ENCODE measurements at regions not wholly inside any gene's neighbourhood (a gene's known extent, or its start where the extent isn't known, plus 50 kb on each side); places are given as distances from the start of the nearest gene placed in this dataset.
"Not testable (repeated sequence)": the region's sequence is repeated elsewhere in the genome, so short reads cannot be mapped to it uniquely, and the experiment has no call there.

DNA sequence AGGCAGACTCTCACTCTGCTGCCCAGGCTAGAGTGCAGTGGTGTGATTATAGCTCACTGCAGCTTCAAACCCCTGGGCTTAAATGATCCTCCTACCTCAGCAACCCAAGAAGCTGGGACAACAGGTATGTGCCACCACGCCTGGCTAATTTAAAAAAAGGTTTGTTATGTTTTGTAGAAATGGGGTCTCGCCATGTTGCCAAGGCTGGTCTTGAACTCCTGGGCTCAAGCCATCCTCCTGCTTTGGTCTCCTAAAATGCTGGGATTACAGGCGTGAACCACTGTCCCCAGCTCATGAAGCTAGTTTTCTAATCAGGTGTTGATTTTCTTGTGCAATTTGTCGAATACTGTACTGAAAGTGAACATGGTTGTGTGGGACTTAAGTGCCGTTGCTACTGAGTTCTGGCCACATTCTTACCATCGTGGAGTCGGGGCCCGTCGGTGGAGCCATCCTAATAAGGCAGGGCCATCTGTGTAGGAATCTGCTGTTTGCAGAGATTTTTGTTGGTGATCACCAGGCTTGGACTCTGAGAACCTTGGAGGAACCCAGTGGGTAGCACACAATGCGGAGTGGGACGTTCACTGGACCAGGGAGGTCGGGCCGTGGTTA lies 193.2 kb downstream of the GOLGA6L6 start:
- FAIRE-seq (no peak), DNase-seq (ENCODE audit: low spot score) (no peak)

DNA sequence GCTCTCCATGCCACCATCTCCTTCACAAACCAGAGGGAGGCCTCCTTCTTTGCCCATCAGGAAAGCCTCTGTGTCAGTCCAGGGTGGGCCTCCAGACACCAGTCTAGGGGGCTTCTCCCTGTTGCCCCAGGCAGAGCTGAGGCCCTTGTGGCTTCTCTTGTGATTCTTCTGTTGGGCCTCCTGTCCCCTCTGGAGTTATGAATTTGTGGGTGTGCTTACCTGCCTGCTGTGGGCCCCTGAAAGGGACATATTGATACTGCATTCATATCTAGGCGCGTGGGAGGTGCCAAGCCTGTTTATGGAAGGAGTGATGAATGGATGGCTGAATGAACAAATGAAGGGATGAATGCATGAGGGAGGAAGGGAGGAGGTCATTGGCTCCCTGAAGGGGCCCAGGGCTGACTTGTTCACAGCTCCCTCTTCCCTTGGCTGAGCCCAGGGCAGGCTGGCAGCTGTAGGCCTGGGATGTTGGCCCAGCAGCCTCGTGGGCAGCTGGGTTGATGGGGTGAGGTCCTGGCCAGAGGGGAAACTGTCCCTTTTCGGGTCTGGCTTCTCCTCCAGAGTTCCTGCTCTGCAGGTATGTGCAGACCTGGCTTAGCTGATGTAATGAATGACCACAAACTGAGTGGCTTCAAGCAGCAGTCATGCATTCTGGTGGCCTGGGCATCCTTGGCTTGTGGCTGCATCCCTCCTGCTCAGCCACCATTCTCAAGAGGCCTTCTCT lies 195.4 kb downstream of the GOLGA6L6 start:
- no peak for FAIRE-seq
- no peak for DNase-seq (ENCODE audit: low spot score)

DNA sequence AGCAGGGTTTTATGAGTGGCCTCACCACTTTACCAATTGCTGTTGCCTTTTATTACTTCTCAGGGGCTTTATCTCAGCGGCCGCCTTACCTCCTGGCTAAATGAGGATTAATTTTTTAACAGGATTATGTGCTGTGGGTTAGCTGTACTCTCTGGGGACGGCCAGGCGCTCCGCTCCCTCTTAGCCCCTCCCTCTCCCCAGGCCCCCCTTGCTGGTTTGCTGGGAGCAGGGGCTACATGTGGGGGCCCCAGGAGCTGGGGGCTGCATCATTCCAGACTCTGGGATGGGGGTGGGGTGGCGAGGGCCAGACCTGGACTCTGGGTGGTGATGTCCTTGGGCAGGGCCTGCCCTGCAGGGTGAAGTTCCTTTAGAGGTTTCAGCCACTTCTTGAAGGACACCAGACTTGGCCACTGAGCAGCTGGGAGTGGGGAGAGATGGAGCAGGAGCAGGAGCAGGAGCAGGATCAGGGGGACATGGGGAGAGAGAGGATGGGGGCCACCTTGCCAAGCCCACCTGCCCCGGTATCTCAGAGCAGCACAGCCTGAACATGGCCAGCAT lies 196.1 kb downstream of the GOLGA6L6 start:
- DNase-seq (ENCODE audit: low spot score), result no peak
- no peak for FAIRE-seq

DNA sequence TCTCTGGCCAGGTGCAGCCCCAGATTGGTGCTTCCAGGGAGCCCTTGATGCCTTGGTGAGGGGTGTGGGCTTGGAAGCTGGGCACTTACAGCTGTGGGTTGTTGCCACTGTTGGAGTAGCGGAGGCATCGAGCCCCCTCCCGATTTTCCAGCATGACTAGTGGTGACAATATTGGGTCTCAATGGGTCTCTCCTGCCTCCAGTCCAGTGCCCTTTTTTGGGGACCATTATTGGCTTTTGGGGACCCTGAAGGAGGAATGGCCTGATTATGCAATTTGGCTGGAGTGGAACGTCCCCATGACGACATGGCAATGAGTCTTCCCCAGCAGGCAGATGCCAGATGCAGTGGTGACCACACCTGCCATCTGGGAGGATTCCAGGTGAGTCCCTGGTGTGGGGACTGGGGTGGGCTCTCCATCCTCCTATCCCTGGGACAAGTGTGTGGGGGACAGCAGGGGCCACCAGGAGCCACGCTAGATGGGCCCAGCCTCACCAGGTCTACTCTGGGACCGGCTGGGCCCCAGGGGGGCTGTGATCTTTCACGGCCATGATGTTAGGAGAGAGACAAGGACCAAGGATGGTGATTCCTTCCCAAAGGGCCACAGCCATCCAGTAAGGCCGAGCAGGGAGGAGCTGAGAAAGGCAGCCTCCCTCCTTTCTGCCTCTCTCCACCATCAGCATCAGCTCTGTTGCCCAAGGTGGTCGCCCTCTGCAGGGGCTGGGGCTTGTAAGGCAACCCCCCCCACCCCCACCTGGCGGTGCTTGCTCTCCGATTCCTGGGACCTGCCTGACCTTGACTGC lies 196.8 kb downstream of the GOLGA6L6 start:
- DNase-seq (ENCODE audit: low spot score), result no peak
- no peak for FAIRE-seq

DNA sequence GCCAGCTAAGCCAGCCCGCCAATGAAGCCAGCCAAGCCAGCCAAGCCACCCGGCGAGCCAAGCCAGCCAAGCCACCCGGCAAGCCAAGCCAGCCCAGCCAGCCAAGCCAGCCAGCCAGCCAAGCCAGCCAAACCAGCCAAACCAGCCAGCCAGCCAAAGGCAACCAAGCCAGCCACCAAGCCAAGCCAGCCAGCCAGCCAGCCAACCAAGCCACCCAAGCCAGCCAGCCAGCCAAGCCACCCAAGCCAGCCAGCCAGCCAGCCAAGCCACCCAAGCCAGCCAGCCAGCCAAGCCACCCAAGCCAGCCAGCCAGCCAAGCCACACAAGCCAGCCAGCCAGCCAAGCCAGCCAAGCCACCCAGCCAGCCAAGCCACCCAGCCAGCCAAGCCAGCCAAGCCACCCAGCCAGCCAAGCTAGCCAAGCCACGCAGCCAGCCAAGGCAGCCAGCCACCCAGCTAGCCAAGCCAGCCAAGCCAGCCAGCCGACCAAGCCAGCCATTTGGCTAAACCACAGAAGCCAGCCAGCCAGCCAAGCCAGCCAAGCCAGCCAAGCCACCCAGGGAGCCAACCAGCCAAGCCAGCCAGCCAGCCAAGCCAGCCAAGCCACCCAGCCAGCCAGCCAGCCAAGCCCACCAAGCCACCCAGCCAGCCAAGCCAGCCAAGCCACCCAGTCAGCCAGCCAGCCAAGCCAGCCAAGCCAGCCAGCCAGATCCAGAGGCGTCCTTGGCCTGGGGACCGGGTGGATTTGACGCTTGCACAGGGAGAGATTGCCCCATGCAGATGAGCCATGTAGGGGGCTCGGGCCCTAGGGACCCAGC lies 198.0 kb downstream of the GOLGA6L6 start:
- DNase-seq (ENCODE audit: low spot score); FAIRE-seq: not testable (repeated sequence)

DNA sequence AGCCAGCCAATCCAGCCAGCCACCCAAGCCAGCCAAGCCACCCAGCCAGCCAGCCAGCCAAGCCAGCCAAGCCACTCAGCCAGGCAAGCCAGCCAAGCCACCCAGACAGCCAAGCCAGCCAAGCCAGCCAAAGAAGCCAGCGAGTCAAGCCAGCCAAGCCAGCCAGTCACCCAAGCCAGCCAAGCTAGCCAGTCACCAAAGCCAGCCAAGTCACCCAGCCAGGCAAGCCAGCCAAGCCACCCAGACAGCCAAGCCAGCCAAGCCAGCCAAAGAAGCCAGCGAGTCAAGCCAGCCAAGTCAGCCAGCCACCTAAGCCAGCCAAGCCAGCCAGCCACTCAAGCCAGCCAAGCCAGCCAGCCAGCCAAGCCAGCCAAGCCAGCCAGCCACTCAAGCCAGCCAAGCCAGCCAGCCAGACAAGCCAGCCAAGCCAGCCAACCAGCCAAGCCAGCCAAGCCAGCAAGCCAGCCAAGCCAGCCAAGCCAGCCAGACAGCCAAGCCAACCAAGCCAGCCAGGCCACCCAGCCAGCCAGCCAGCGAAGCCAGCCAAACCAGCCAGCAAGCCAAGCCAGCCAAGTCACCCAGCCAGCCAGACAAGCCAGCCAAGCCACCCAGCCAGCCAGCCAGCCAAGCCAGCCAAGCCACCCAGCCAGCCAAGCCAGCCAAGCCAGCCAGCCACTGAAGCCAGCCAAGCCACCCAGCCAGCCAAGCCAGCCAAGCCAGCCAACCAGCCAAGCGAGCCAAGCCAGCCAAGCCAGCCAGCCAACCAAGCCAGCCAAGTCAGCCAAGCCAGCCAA lies 198.8 kb downstream of the GOLGA6L6 start:
- FAIRE-seq; DNase-seq (ENCODE audit: low spot score): not testable (repeated sequence)

DNA sequence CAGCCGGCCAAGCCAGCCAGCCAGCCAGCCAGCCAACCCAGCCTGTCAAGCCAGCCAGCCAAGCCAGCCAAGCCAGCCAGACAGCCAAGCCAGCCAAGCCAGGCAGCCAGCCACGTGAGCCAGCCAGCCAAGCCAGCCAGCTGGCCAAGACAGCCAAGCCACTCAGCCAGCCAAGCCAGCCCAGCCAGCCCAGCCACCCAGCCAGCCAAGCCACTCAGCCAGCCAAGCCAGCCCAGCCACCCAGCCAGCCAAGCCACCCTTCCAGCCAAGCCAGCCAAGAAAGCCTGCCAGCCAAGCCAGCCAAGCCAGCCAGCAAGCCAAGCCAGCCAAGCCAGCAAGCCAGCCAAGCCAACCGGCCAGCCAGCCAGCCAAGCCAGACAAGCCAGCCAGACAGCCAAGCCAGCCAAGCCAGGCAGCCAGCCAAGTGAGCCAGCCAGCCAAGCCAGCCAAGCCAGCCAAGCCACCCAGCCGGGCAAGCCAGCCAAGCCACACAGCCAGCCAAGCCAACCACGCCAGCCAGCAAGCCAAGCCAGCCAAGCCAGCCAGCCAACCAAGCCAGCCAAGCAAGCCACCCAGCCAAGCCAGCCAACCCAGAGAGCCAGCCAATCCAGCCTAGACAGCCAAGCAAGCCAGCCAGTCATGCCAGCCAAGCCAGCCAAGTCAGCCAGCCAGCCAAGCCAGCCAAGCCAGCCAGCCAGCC lies 199.5 kb downstream of the GOLGA6L6 start:
- DNase-seq (ENCODE audit: low spot score) (no peak), FAIRE-seq (no peak)

DNA sequence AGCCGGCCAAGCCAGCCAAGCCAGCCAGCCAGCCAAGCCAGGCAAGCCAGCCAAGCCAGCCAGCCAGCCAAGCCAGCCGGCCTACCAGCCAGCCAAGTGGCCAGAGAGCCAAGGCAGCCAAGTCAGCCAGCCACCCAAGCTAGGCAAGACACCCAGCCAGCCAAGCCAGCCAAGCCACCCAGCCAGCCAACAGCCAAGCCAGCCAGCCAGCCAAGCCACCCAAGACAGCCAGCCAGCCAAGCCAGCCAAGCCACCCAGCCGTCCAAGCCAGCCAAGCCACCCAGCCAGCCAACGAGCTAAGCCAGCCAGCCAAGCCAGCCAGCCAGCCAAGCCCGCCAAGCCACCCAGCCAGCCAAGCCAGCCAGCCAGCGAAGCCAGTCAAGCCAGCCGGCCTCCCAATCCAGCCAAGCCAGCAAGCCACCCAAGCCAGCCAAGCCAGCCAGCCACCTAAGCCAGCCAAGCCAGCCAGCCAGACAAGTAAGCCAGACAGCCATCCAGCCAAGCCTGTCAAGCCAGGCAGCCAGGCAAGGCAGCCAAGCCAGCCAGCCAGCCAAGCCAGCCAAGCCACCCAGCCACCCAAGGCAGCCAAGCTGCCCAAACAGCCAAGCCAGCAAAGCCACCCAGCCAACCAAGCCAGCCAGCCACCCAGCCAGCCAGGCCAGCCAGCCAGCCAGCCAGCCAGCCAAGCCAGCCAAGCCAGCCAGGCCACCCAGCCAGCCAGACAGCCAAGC lies 200.5 kb downstream of the GOLGA6L6 start:
- no peak for DNase-seq (ENCODE audit: low spot score)
- FAIRE-seq, result no peak

DNA sequence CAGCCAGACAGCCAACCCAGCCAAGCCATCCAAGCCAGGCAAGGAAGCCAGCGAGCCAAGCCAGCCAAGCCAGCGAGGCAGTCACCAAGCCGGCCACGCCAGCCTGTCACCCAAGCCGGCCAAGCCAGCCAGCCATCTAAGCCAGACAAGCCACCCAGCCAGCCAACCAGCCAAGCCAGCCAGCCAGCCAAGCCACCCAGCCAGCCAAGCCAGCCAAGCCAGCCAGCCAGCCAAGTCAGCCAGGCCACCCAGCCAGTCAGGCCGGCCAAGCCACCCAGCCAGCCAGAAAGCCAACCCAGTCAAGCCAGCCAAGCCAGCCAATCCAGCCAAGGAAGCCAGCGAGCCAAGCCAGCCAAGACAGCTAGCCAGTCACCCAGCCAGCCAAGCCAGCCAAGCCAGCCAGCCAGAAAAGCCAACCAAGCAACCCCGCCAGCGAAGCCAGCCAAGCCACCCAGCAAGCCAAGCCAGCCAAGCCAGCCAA lies 201.2 kb downstream of the GOLGA6L6 start:
- FAIRE-seq (no peak), DNase-seq (ENCODE audit: low spot score) (no peak)

DNA sequence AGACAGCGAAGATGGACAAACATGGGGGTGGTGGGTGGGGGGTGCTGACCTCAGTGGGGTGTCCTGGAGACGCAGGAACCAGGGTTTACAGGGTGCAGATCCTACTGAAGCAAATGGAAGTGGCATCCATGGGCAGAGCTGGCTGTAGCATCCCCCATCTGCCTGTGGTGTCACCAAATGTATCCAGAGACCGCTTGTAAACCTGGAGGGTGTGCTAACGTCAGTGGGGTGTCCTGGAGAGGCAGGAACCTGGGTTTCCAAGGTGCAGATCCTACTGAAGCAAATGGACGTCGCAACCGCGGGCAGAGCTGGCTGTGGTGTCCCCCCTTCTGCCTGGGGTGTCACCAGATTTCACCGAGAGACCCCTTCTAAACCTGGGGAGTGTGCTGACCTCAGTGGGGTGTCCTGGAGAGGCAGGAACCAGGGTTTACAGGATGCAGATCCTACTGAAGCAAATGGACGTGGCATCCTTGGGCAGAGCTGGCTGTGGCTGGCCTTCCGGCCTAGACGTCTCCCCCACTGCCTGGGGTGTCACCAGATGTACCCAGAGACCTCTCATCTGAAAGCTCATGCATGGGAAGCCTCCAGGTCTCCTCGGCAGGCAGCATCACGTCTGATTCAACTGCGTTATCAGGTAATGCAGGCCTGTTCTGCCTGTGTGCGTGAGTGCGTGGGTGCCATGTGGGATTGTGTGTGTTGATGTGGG lies 202.4 kb downstream of the GOLGA6L6 start:
- not testable (repeated sequence) for FAIRE-seq; DNase-seq (ENCODE audit: low spot score)

DNA sequence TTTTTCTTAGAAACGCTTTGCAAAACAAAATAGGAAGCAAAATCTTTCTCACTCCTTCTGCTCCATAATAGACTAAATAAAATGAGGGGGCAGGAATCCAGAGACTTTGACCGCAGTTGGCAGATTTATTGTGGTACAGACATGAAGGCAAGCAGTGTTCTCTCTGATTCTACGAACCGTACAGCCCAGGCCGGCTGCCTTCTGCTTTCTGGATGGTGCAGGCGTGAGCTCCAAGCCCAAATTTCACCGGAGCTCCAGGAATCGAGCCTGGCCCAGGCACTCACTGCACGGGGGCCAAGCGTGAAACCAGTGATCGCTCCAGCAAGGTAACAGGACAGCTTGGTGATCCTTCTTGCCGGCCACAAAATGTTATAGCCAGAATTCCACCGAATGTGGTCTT lies 202.9 kb downstream of the GOLGA6L6 start:
- not testable (repeated sequence) for FAIRE-seq

DNA sequence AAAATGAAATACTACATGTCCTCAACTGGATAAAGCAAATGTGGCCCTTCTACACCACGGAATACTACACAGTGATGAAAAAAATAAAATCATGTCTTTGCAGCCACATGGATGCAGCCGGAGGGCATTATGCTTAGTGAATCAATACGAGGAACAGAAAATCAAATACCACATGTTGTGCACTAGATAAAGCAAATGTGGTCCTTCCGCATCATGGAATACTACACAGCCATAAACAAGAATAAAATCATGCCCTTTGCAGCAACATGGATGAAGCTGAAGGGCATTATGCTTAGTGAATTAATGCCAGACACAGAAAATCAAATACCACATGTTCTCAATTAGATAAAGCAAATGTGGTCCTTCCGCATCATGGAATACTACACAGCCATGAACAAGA lies 204.4 kb downstream of the GOLGA6L6 start:
- not testable (repeated sequence) for FAIRE-seq; DNase-seq (ENCODE audit: low spot score)

More for the DNA sequence above, 202.9 kb downstream of the GOLGA6L6 start:
- not testable (repeated sequence) for DNase-seq (ENCODE audit: low spot score)

DNA sequence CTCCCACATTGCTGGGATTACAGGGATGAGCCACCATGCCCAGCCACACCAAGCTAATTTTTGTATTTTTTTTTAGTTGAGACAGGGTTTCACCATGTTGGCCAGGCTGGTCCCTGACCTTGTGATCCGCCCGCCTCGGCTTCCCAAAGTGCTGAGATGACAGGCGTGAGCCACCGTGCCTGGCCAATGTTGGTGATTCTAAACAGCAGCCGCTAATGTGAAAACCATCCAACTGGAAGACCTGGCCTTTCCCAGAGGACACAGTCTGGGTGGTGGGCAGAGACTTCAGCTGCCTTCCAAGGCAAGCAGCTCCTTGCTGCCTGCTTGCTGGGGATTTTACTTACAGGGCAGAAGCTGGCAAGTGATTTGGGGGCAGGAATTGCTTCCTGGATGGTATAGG lies 207.1 kb downstream of the GOLGA6L6 start:
- not testable (repeated sequence) for DNase-seq (ENCODE audit: low spot score); FAIRE-seq

DNA sequence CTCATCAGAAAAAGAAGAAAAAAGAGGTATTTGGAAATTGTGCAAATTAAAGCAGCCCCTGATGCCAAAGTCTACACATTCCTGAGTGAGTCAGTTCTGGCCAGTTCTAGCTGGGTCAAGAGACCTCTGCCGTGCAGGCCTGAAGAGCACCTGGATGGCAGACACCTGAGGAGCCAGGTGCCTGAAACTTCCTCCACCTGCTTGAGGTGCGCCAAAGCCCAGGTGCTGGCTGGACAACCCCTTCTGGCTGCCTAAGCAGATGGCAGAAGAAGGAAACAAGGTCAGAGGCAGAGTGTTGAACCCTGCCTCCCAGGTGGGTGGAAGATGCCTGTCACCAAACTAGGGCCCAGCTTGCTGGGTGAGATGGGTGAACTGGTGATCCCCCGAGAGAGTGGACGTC lies 215.8 kb downstream of the GOLGA6L6 start:
- not testable (repeated sequence) for DNase-seq (ENCODE audit: low spot score); FAIRE-seq

DNA sequence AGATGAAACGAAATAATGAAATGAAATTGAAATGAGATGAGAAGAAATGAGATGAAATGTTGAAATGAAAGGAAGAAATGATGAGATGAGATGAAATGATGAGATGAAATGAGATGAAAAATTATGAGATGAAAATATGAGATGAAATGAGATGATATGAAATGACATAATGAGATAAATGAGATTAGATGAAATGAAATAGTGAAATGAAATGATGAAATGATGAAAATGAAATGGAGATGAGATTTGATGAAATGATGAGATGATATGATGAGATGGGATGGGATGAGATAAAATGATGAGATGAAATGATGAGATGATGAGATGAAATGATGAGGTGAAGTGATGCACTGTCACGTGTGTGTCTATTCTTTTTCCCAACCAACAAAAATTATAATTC lies 224.5 kb downstream of the GOLGA6L6 start:
- not testable (repeated sequence) for DNase-seq (ENCODE audit: low spot score); FAIRE-seq

DNA sequence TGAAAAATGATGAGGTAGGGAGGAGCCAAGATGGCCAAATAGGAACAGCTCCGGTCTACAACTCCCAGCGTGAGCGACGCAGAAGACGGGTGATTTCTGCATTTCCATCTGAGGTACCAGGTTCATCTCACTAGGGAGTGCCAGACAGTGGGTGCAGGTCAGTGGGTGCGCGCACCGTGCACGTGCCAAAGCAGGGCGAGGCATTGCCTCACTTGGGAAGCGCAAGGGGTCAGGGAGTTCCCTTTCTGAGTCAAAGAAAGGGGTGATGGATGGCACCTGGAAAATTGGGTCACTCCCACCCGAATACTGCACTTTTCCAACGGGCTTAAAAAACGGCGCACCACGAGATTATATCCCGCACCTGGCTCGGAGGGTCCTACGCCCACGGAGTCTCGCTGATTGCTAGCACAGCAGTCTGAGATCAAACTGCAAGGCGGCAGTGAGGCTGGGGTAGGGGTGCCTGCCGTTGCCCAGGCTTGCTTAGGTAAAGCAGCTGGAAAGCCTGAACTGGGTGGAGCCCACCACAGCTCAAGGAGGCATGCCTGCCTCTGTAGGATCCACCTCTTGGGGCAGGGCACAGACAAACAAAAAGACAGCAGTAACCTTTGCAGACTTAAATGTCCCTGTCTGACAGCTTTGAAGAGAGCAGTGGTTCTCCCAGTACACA lies 230.5 kb downstream of the GOLGA6L6 start:
- not testable (repeated sequence) for FAIRE-seq; DNase-seq (ENCODE audit: low spot score)

DNA sequence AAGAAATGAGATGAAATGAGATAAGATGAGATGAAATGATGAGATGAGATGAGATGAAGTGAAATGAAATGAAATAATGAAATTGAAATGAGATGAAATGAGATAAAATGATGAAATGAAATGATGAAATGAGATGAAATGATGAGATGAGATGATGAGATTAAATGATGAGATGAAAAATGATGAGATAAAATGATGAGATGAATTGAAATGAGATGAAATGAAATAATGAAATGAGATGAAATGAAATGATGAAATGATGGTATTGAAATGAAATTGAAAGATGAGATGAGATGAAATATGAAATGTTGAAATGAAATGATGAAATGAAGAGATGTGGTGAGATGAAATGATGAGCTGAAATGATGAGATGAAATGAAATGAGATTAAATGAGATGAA lies 231.0 kb downstream of the GOLGA6L6 start:
- no peak for FAIRE-seq

More for the DNA sequence above, 231.0 kb downstream of the GOLGA6L6 start:
- no peak for DNase-seq (ENCODE audit: low spot score)

Data from RCC 7860 (cell line).